Lung (tissue), 11 donors: ENCODE measurements at regions not wholly inside any gene's neighbourhood (a gene's known extent, or its start where the extent isn't known, plus 50 kb on each side); places are given as distances from the start of the nearest gene placed in this dataset.

Experiments
- ATAC-seq: fragments of 200-7000 bp; cut with Tn5 transposase; one replicate; pipeline ENCODE4 v1.9.1; 2020; ENCODE audit warnings: moderate number of reproducible peaks; ENCODE audit not compliant: insufficient read depth, low FRiP score
- DNase-seq, 3 donors: peaks; one replicate each; pipeline ENCODE4 v3.0.0-alpha.2; 2013 to 2017
- H3K27ac ChIP-seq, 2 donors: one replicate each; pipeline ENCODE4 v1.5.1; 2013; ENCODE audit warnings: mild to moderate bottlenecking in 2 of 2, moderate library complexity in 2 of 2, control low read depth in 1 of 2, inconsistent platforms in 1 of 2, low read depth in 1 of 2, low read length in 1 of 2
- H3K27me3 ChIP-seq, 3 donors: one replicate each; pipeline ENCODE4 v1.5.1; 2013; ENCODE audit warnings: low read length in 2 of 3; ENCODE audit not compliant: control insufficient read depth in 3 of 3, insufficient read depth in 3 of 3
- H3K36me3 ChIP-seq, 4 donors: one replicate each; pipeline ENCODE4 v1.5.1; 2013; ENCODE audit warnings: low read length in 4 of 4, mild to moderate bottlenecking in 1 of 4, moderate library complexity in 1 of 4; ENCODE audit not compliant: control insufficient read depth in 4 of 4, insufficient read depth in 4 of 4
- H3K4me1 ChIP-seq, 5 donors: one replicate each; pipeline ENCODE4 v1.5.1; 2013; ENCODE audit warnings: low read length in 5 of 5, mild to moderate bottlenecking in 2 of 5, moderate library complexity in 1 of 5; ENCODE audit not compliant: control insufficient read depth in 5 of 5, insufficient read depth in 5 of 5
- H3K4me3 ChIP-seq: one replicate; pipeline ENCODE4 v1.5.1; 2013; ENCODE audit warnings: mild to moderate bottlenecking, control low read depth, moderate library complexity
- H3K9ac ChIP-seq, 2 donors: one replicate each; pipeline ENCODE4 v1.5.1; 2013; ENCODE audit warnings: low read length in 2 of 2, control low read depth in 1 of 2; ENCODE audit not compliant: insufficient read depth in 1 of 2
- H3K9me3 ChIP-seq, 4 donors: one replicate each; pipeline ENCODE4 v1.5.1; 2013; ENCODE audit warnings: low read length in 3 of 4, mild to moderate bottlenecking in 1 of 4, moderate library complexity in 1 of 4; ENCODE audit not compliant: control insufficient read depth in 4 of 4, insufficient read depth in 3 of 4
- WGBS, 2 donors: extraction: QIAGEN DNeasy Blood & Tissue Kit; methylation state at CpG; one replicate each; pipeline ENCODE4 v1.1.7; 2013; 5-methylcytosine and 5-hydroxymethylcytosine counted together
- TF ChIP-seq, protein P1 (sequence below): IDR thresholded peaks from 2 replicates; pipeline ENCODE4 v1.5.1; 2012; ENCODE audit warnings: mild to moderate bottlenecking; ENCODE audit errors: control extremely low read depth, extremely low read depth
- donor health status: control.
- donor health status: control.
- donor health status: Bipolar disorder and iron deficiency.
- donor health status: healthy.
- donor health status: DM: yes; HTN: yes; CAD: no.

DNA sequence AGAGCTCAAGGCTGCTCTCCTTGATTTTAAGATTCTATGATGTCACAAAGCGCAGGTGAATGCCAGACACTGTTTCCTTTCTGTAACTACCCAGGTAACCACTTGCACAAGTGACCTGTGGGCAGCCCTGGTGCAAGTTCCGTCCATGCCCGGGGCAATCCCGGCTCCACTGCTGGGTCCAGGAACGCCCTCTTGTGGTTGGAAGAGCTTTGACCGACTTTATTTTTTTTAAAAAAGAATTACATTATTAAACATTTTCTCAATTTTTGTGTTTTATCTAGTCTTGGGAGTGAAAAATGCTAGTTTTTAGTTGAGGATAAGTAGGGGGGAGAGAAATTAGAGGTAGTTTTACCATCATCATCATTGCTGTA lies 695.2 kb downstream of the QKI start:
- ATAC-seq (no peak), DNase-seq (peak in 1 of 3 donors; percentile 19)
- Histone ChIP-seq H3K27me3 (no peaks in the 10 kb centered on the region), H3K4me3 (no peak overlapping the region), H3K9ac (no peak overlapping the region), H3K27ac (peak overlapping the region in 1 of 2 donors; percentile 98), H3K9me3 (peaks cover 0 to 4% (median 0%) of the 10 kb centered on the region in 4 donors), H3K4me1 (peaks cover 0 to 2% (median 0%) of the 10 kb centered on the region in 5 donors), H3K36me3 (no peaks in the 10 kb centered on the region)
- TF ChIP-seq, protein P1, sequence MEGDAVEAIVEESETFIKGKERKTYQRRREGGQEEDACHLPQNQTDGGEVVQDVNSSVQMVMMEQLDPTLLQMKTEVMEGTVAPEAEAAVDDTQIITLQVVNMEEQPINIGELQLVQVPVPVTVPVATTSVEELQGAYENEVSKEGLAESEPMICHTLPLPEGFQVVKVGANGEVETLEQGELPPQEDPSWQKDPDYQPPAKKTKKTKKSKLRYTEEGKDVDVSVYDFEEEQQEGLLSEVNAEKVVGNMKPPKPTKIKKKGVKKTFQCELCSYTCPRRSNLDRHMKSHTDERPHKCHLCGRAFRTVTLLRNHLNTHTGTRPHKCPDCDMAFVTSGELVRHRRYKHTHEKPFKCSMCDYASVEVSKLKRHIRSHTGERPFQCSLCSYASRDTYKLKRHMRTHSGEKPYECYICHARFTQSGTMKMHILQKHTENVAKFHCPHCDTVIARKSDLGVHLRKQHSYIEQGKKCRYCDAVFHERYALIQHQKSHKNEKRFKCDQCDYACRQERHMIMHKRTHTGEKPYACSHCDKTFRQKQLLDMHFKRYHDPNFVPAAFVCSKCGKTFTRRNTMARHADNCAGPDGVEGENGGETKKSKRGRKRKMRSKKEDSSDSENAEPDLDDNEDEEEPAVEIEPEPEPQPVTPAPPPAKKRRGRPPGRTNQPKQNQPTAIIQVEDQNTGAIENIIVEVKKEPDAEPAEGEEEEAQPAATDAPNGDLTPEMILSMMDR: peak; percentile 2
- 31 to 34% methylated on average over 6 of the region's 6 CpGs for WGBS, 2 donors

DNA sequence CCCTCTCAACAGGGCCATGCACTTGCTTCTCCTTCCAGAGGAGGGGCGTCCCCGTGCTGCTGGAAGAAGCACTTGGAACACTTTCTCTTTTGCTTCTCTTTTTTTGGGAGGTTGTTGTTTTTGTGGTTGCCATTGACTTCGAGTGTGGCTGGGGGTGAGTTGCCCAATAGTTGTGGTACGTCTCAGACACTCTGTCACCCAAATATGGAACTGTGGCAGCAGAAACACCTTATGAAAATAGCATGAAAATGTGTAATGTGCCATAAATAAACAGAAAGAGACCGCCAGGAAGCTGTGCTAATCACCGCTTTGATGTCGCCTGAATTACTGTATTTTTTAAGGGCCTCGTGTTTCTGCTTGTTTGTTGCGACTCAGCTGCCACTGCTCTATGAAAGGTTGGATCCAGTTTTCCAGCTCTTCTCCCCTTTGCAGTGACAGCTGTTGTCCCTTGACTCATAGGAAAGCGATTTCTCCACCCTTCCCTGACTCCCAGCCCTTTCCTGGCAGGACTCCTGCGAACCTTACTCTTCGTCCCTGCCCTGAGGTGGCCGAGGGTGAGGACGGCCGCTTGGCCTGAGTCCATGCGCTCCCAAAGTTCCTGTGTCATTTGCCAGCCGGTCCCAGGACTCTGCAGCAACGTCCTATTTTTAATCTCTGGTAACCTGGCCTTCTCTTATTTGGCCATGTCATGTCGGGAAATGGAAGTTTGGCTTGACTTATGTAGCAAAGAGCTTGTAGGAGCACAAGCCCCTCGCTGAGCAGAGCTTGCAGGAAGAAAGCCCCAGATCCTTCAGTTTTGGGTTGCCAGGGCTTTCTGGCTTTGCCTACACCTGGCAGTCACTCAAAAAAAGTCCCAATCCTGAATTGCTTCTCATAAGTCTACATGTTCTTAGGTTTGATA lies 694.6 kb downstream of the QKI start:
- H3K4me3 ChIP-seq: no peak overlapping the region
- H3K36me3 ChIP-seq: no peaks in the 10 kb centered on the region
- H3K9ac ChIP-seq: no peak overlapping the region
- peak overlapping the region; percentile 74 to 98 for H3K27ac ChIP-seq
- H3K9me3 ChIP-seq: peaks cover 0 to 4% (median 0%) of the 10 kb centered on the region in 4 donors
- ATAC-seq (peak; percentile 43), DNase-seq (peak in 2 of 3 donors; percentile 33 to 37)
- TF ChIP-seq, protein P1: no peak
- H3K4me1 ChIP-seq: peaks cover 0 to 2% (median 0%) of the 10 kb centered on the region in 5 donors
- WGBS, 2 donors: 36 to 37% methylated on average over 20 of the region's 20 CpGs
- H3K27me3 ChIP-seq: no peaks in the 10 kb centered on the region

DNA sequence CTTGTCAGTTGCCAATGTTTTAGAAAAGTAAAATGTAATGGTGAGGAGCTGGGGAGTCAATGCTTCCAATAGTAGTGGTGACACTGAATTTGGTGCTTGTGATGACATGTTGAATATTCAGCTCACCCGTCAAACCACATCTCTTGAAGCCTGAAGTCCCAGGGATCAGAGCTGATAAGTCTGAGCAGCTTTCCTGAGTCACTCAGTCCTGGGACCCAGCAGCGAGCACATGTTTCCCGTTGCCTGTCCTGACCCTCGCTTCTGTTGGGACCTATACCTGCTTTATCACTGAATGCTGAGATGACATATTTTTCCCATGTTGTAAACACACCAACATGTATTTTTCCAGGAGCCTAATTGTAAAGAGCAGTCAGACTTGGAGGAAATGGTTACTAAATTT lies 693.6 kb downstream of the QKI start:
- 47 to 79% methylated on average over 4 of the region's 4 CpGs for WGBS, 2 donors
- no peak for ATAC-seq
- Histone ChIP-seq H3K9me3 (peaks cover 0 to 1% (median 0%) of the 10 kb centered on the region in 4 donors), H3K36me3 (no peaks in the 10 kb centered on the region), H3K27ac (peak overlapping the region in 1 of 2 donors; percentile 98), H3K27me3 (no peaks in the 10 kb centered on the region), H3K4me1 (peaks cover 0 to 2% (median 0%) of the 10 kb centered on the region in 5 donors), H3K9ac (no peak overlapping the region), H3K4me3 (no peak overlapping the region)
- TF ChIP-seq, protein P1: no peak
- DNase-seq: no peak
